Esophagus muscularis mucosa (tissue), 4 donors: ENCODE measurements at regions not wholly inside any gene's neighbourhood (a gene's known extent, or its start where the extent isn't known, plus 50 kb on each side); places are given as distances from the start of the nearest gene placed in this dataset.

Experiments
- DNase-seq: peaks from one replicate; pipeline ENCODE4 v3.0.0-alpha.2; 2017; ENCODE audit errors: extremely low spot score
- H3K27ac ChIP-seq, 4 donors: fragments of 200-600 bp; sonication (generic); replicated peaks in 1 of 4; 1 replicate in 3 of 4; 2 replicates in 1 of 4; pipeline ENCODE4 v1.5.1; 2016 to 2019; ENCODE audit warnings: mild to moderate bottlenecking in 1 of 4
- H3K27me3 ChIP-seq, 4 donors: fragments of 200-600 bp; sonication (generic); one replicate each; pipeline versions ENCODE4 v1.5.1 to v1.6.0; 2016 to 2019
- H3K36me3 ChIP-seq, 4 donors: fragments of 200-600 bp; sonication (generic); one replicate each; pipeline ENCODE4 v1.5.1; 2016 to 2019
- H3K4me1 ChIP-seq, 4 donors: fragments of 200-600 bp; sonication (generic); one replicate each; pipeline ENCODE4 v1.5.1; 2016 to 2019
- H3K4me3 ChIP-seq, 4 donors: fragments of 200-600 bp; sonication (generic); 1 replicate in 2 of 4; 2 replicates in 2 of 4; pipeline ENCODE4 v1.5.1; 2016 to 2019; ENCODE audit warnings: mild to moderate bottlenecking in 4 of 4, moderate library complexity in 1 of 4
- H3K9me3 ChIP-seq, 4 donors: fragments of 200-600 bp; sonication (generic); 1 replicate in 3 of 4; 2 replicates in 1 of 4; pipeline ENCODE4 v1.5.1; 2016 to 2019
- CTCF ChIP-seq, 3 experiments: fragments of 200-600 bp in 2 of 3; fragments of 450-650 bp in 1 of 3; sonication (generic) in 2 of 3; IDR thresholded peaks; one replicate each; pipeline ENCODE4 v1.5.1; 2017 to 2019; ENCODE audit warnings: antibody characterized with exemption in 3 of 3, mild to moderate bottlenecking in 2 of 3, moderate library complexity in 1 of 3
- EP300 ChIP-seq: sonication (generic); formaldehyde crosslinking; IDR thresholded peaks from one replicate; pipeline ENCODE4 v1.6.1; 2017; ENCODE audit warnings: antibody characterized with exemption
- POLR2A ChIP-seq: fragments of 450-650 bp; IDR thresholded peaks from one replicate; pipeline ENCODE4 v1.6.1; 2017; ENCODE audit warnings: antibody characterized with exemption, moderate library complexity, mild to moderate bottlenecking, low read depth
- POLR2AphosphoS5 ChIP-seq, 2 donors: sonication (generic); formaldehyde crosslinking; IDR thresholded peaks; one replicate each; pipeline ENCODE4 v1.6.1; 2017; ENCODE audit warnings: antibody characterized with exemption in 2 of 2
- WGBS: methylation state at CpG from one replicate; pipeline ENCODE4 v1.1.5; 2018; 5-methylcytosine and 5-hydroxymethylcytosine counted together
- intact Hi-C: fragments of 100-400 bp; cut with DNase I; formaldehyde crosslinking; loops from one replicate; pipeline ENCODE4 v1.15.1; 2023

DNA sequence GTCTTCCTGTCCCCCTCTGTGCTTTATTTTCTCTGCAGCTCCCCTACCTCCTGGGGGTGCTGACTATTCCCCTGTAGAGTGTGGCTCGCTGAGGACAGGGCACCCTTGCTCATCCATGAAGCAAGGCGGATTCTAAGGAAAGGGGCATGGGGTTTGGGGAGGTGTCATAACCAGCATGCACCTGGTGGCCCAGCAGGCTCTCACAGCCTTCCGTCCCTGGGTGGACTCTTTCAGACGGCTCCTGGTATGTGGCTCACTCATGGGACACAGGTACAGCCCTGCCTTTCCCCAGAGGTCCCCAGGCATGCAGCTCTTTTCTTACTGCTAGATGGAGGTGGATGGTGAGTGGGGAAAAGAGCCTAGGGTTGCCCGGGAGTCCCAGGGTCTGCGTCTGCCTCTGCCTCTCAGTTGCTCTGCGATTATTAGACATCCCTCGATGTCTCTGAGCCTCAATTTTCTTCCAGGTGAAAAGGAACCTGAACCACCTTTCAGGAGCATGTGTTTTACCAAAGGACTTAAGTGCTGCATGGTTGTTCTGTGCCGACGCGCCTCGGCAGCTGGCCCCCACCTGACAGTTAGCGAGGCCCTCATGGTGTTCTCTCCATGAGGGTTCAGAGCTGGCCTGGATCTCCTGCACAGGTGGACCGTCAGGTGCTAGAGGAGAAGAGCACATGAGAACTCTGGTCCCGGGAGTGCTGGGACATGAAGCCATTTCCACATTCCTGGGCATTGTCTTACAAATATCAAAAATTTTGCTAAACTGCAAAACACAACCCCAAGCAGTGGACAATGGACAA lies 172.5 kb upstream of the SHH start:
- TF ChIP-seq CTCF (IDR thresholded peaks at IDR 0.05) (no peak), POLR2AphosphoS5 (IDR thresholded peaks at IDR 0.05) (no peak), POLR2A (no peak), EP300 (no peak)
- no peak for DNase-seq
- WGBS, result 87% methylated on average over 14 of the region's 15 CpGs
- intact Hi-C loops, result no loop called here
- Histone ChIP-seq H3K4me3 (no peak overlapping the region), H3K27ac (no peak overlapping the region), H3K27me3 (peaks cover 0 to 50% (median 0%) of the 10 kb centered on the region in 4 donors), H3K4me1 (no peaks in the 10 kb centered on the region), H3K36me3 (no peaks in the 10 kb centered on the region), H3K9me3 (no peaks in the 10 kb centered on the region)

- no peak for TF ChIP-seq CTCF (IDR thresholded peaks at IDR 0.05)
- TF ChIP-seq EP300, result no peak
- TF ChIP-seq POLR2A, result no peak
- TF ChIP-seq POLR2AphosphoS5 (IDR thresholded peaks at IDR 0.05), result no peak
- WGBS, result 82% methylated on average over 7 of the region's 10 CpGs
- H3K9me3 ChIP-seq, result no peaks in the 10 kb centered on the region
- no peak overlapping the region for H3K4me3 ChIP-seq
- H3K27me3 ChIP-seq, result peaks cover 0 to 54% (median 0%) of the 10 kb centered on the region in 4 donors
- intact Hi-C loops, result no loop called here
- no peaks in the 10 kb centered on the region for H3K4me1 ChIP-seq
- H3K27ac ChIP-seq, result no peak overlapping the region
- no peak for DNase-seq
- no peaks in the 10 kb centered on the region for H3K36me3 ChIP-seq
These were observed 171.8 kb upstream of the SHH start for GRCh38 chr7:155984028-155984580.

GRCh38 chr7:155983176-155983815 lies 171.0 kb upstream of the SHH start:
- Histone ChIP-seq H3K27ac (no peak overlapping the region), H3K27me3 (peaks cover 0 to 54% (median 0%) of the 10 kb centered on the region in 4 donors), H3K4me3 (no peak overlapping the region), H3K36me3 (no peaks in the 10 kb centered on the region), H3K9me3 (no peaks in the 10 kb centered on the region), H3K4me1 (no peaks in the 10 kb centered on the region)
- WGBS, result 85% methylated on average over 10 of the region's 14 CpGs
- no peak for DNase-seq
- intact Hi-C loops, result no loop called here
- TF ChIP-seq POLR2A (no peak), EP300 (no peak), POLR2AphosphoS5 (IDR thresholded peaks at IDR 0.05) (no peak), CTCF (IDR thresholded peaks at IDR 0.05) (no peak)

GRCh38 chr7:155981703-155982102 lies 169.4 kb upstream of the SHH start:
- Histone ChIP-seq H3K27me3 (peaks cover 0 to 51% (median 0%) of the 10 kb centered on the region in 4 donors), H3K36me3 (no peaks in the 10 kb centered on the region)
- TF ChIP-seq POLR2AphosphoS5 (IDR thresholded peaks at IDR 0.05), result no peak

DNA sequence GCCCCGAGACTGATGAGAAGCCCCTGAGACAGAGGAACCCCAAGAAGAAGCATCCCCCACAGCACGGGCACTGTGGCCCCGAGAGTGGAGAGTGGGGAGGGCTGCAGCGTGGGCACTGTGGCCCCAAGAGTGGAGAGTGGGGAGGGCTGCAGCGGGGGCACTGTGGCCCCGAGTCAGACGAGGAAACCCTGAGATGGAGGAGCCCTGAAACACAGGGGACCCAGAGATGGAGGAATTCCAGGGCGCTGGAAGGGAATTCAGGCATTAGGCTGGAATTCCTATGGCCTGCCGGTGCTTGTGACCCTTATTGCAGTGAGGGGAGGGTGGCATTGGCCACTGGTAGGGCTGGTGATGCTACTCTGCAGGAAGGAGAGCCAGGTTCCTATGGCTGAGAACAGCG lies 168.6 kb upstream of the SHH start:
- H3K4me1 ChIP-seq, result no peaks in the 10 kb centered on the region
- TF ChIP-seq EP300 (no peak), CTCF (IDR thresholded peaks at IDR 0.05) (no peak), POLR2A (no peak), POLR2AphosphoS5 (IDR thresholded peaks at IDR 0.05) (no peak)
- DNase-seq, result no peak
- H3K27ac ChIP-seq, result no peak overlapping the region
- H3K9me3 ChIP-seq, result no peaks in the 10 kb centered on the region
- peaks cover 0 to 50% (median 0%) of the 10 kb centered on the region in 4 donors for H3K27me3 ChIP-seq
- H3K36me3 ChIP-seq, result no peaks in the 10 kb centered on the region
- intact Hi-C loops, result no loop called here
- 85% methylated on average over 10 of the region's 10 CpGs for WGBS
- no peak overlapping the region for H3K4me3 ChIP-seq

More at GRCh38 chr7:155981703-155982102, 169.4 kb upstream of the SHH start:
- WGBS, result 86% methylated on average over 2 of the region's 2 CpGs
- Histone ChIP-seq H3K4me1 (no peaks in the 10 kb centered on the region), H3K4me3 (no peak overlapping the region), H3K27ac (no peak overlapping the region), H3K9me3 (no peaks in the 10 kb centered on the region)
- DNase-seq, result no peak
- intact Hi-C loops, result no loop called here
